PC-3 (cell line): ENCODE measurements at regions not wholly inside any gene's neighbourhood (a gene's known extent, or its start where the extent isn't known, plus 50 kb on each side); places are given as distances from the start of the nearest gene placed in this dataset.

Experiments
- EZH2 ChIP-seq: fragments of 300-600 bp; sonication (generic); IDR thresholded peaks from one replicate; pipeline ENCODE4 v1.6.1; 2017; ENCODE audit warnings: antibody characterized with exemption, mild to moderate bottlenecking, low read length; ENCODE audit not compliant: unreplicated experiment
- EZH2phosphoT487 ChIP-seq: fragments of 300-600 bp; sonication (generic); IDR thresholded peaks from 2 replicates; pipeline ENCODE4 v1.6.1; 2018; ENCODE audit warnings: mild to moderate bottlenecking, antibody characterized with exemption, low read length, borderline replicate concordance
- TF ChIP-seq, protein P1 (sequence below): fragments of 300-600 bp; sonication (generic); conservative IDR thresholded peaks from 2 replicates; pipeline ENCODE4 v1.5.1; 2017; ENCODE audit warnings: antibody characterized with exemption, low read depth, mild to moderate bottlenecking, low read length

DNA sequence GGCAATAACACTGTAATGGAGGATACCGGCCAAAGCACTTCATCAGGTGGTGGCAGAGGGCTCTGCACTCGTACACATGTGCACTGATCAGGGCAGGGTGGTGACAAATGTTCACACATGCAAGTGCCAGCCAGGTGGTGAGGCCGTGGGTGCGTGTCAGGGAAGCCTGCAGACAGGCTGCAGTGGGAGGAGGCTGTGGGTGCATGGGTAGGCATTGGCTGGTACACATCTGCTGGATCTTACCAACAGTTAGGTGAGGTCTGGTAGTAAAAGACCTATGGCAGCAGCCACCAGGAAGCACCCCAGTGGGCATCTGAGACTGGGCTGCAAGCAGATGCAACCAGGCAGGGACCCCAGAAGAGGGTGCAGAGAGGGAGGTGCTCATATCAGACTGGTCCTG lies 65.3 kb downstream of the PDE6H start:
- TF ChIP-seq, protein P1, sequence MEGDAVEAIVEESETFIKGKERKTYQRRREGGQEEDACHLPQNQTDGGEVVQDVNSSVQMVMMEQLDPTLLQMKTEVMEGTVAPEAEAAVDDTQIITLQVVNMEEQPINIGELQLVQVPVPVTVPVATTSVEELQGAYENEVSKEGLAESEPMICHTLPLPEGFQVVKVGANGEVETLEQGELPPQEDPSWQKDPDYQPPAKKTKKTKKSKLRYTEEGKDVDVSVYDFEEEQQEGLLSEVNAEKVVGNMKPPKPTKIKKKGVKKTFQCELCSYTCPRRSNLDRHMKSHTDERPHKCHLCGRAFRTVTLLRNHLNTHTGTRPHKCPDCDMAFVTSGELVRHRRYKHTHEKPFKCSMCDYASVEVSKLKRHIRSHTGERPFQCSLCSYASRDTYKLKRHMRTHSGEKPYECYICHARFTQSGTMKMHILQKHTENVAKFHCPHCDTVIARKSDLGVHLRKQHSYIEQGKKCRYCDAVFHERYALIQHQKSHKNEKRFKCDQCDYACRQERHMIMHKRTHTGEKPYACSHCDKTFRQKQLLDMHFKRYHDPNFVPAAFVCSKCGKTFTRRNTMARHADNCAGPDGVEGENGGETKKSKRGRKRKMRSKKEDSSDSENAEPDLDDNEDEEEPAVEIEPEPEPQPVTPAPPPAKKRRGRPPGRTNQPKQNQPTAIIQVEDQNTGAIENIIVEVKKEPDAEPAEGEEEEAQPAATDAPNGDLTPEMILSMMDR, result no peak
- TF ChIP-seq EZH2, result no peak
- TF ChIP-seq EZH2phosphoT487, result no peak
